ENCODE measurements at regions not wholly inside any gene's neighbourhood (a gene's known extent, or its start where the extent isn't known, plus 50 kb on each side); places are given as distances from the start of the nearest gene placed in this dataset.
"Not testable (repeated sequence)": the region's sequence is repeated elsewhere in the genome, so short reads cannot be mapped to it uniquely, and the experiment has no call there.

- intact Hi-C loops (cut with DNase I; ENCODE audit: low total_unique reads) = no loop called here
- Histone ChIP-seq H3K9me3 (no peaks in the 10 kb centered on the region), H3K4me3 (peak overlapping the region; percentile 61 to 69 (median 66)), H3K4me1 (peaks cover 60 to 92% (median 84%) of the 10 kb centered on the region in 4 donors), H3K36me3 (peaks cover 0 to 10% (median 8%) of the 10 kb centered on the region in 4 donors), H3K27me3 (no peaks in the 10 kb centered on the region), H3K27ac (peak overlapping the region; percentile 92 to 100 (median 98))
- 16 to 35% (median 24%) methylated on average over 7 to 12 of the region's 12 CpGs for WGBS, 5 donors
- TF ChIP-seq EP300 (IDR thresholded peaks at IDR 0.05) (no peak), POLR2AphosphoS5 (IDR thresholded peaks at IDR 0.05) (peak in 2 of 3 donors; percentile 23 to 51)
- DNase-seq = peak; percentile 23 to 58
Observed at GRCh38 chr22:46045459-46046298, 68.7 kb upstream of the WNT7B start.

DNA sequence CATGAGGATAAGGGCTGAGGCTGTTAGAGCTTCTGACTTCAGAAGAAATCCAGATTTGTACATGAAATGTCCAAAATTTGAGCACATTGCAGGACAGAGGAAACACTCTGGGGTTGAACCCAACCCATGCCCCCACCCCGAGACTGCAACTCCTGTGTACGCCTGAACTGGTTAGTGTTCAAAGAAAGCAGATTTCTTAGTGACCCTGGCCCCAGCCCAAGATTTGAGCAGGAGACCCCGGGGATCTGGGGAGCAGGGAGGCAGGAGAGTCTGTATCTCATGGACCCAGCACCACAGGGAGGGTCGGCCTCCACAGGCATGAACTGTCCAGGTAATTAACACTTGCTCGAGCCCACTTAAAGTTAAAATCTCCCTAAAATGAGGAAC is 69.3 kb upstream of the WNT7B start:
- no peak for TF ChIP-seq POLR2AphosphoS5 (IDR thresholded peaks at IDR 0.05)
- TF ChIP-seq, protein P1, sequence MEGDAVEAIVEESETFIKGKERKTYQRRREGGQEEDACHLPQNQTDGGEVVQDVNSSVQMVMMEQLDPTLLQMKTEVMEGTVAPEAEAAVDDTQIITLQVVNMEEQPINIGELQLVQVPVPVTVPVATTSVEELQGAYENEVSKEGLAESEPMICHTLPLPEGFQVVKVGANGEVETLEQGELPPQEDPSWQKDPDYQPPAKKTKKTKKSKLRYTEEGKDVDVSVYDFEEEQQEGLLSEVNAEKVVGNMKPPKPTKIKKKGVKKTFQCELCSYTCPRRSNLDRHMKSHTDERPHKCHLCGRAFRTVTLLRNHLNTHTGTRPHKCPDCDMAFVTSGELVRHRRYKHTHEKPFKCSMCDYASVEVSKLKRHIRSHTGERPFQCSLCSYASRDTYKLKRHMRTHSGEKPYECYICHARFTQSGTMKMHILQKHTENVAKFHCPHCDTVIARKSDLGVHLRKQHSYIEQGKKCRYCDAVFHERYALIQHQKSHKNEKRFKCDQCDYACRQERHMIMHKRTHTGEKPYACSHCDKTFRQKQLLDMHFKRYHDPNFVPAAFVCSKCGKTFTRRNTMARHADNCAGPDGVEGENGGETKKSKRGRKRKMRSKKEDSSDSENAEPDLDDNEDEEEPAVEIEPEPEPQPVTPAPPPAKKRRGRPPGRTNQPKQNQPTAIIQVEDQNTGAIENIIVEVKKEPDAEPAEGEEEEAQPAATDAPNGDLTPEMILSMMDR (IDR thresholded peaks at IDR 0.05) = no peak
- TF ChIP-seq EP300 (IDR thresholded peaks at IDR 0.05) = no peak
- TF ChIP-seq POLR2A (IDR thresholded peaks at IDR 0.05) = no peak
- no peak for DNase-seq
- Histone ChIP-seq H3K27ac (peak overlapping the region; percentile 92 to 100 (median 98)), H3K36me3 (peaks cover 0 to 11% (median 8%) of the 10 kb centered on the region in 4 donors), H3K27me3 (no peaks in the 10 kb centered on the region), H3K9me3 (no peaks in the 10 kb centered on the region), H3K4me3 (peak overlapping the region; percentile 61 to 69 (median 66)), H3K4me1 (peaks cover 66 to 93% (median 88%) of the 10 kb centered on the region in 4 donors)
- 34 to 70% (median 43%) methylated on average over 5 of the region's 5 CpGs for WGBS, 5 donors
- intact Hi-C loops (cut with DNase I; ENCODE audit: low total_unique reads) = no loop called here

GRCh38 chr22:46047226-46047625 is 70.3 kb upstream of the WNT7B start:
- Histone ChIP-seq H3K4me3 (peak overlapping the region in 1 of 4 donors; percentile 67), H3K27me3 (no peaks in the 10 kb centered on the region), H3K36me3 (peaks cover 0 to 11% (median 8%) of the 10 kb centered on the region in 4 donors), H3K4me1 (peaks cover 75 to 93% (median 90%) of the 10 kb centered on the region in 4 donors), H3K9me3 (no peaks in the 10 kb centered on the region), H3K27ac (peak overlapping the region; percentile 43 to 100 (median 98))
- 44 to 75% (median 61%) methylated on average over 13 of the region's 13 CpGs for WGBS, 5 donors
- TF ChIP-seq, protein P1 (IDR thresholded peaks at IDR 0.05) = no peak
- TF ChIP-seq EP300 (IDR thresholded peaks at IDR 0.05) = no peak
- TF ChIP-seq POLR2A (IDR thresholded peaks at IDR 0.05) = no peak
- no peak for TF ChIP-seq POLR2AphosphoS5 (IDR thresholded peaks at IDR 0.05)
- peak in 1 of 2 donors; percentile 26 for DNase-seq
- intact Hi-C loops (cut with DNase I; ENCODE audit: low total_unique reads) = no loop called here

DNA sequence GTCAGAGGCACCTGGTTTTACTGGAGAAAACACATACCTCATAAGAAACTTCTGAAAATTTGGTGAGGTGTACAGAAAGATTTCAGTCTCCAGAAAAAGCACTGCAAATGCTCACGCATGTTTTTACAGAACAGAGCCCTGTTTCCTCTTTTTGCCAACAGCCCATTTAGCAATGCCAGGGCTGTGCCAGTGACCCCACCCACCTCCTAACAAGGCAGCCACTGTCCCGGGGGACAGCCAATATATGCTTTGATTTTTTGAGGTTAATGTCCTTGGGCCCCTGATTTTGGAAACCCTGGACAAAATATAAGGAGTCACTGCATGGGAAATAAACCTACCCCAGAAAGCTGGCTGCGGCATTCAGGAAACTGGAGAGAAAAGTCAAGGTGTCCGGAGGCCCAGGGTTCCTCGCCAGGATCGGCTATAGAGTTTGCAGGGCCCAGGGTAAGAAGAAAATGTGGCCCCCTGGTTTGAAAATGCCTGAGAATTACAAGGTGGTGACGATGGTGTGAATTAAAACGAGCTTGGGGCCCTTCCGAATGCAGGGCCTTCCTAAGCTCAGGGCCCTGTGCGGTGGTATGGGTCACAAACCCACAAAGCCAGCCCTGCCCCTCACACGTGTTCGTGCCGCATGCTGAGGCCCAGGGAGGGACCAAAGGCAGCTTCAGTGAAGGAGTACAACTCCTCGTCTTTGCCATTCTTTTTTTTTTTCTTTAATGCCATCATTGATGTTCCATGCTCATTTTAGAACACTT is 71.1 kb upstream of the WNT7B start:
- 33 to 70% (median 44%) methylated on average over 14 of the region's 14 CpGs for WGBS, 5 donors
- Histone ChIP-seq H3K27me3 (no peaks in the 10 kb centered on the region), H3K4me1 (peaks cover 77 to 93% (median 91%) of the 10 kb centered on the region in 4 donors), H3K36me3 (peaks cover 0 to 11% (median 8%) of the 10 kb centered on the region in 4 donors), H3K4me3 (no peak overlapping the region), H3K27ac (peak overlapping the region; percentile 49 to 100 (median 98)), H3K9me3 (no peaks in the 10 kb centered on the region)
- intact Hi-C loops (cut with DNase I; ENCODE audit: low total_unique reads) = no loop called here
- TF ChIP-seq, protein P1 (IDR thresholded peaks at IDR 0.05) = no peak
- no peak for TF ChIP-seq EP300 (IDR thresholded peaks at IDR 0.05)
- no peak for TF ChIP-seq POLR2AphosphoS5 (IDR thresholded peaks at IDR 0.05)
- TF ChIP-seq POLR2A (IDR thresholded peaks at IDR 0.05) = no peak
- peak in 1 of 2 donors; percentile 26 for DNase-seq

GRCh38 chr22:46048661-46049060 is 71.7 kb upstream of the WNT7B start:
- H3K27me3 ChIP-seq; H3K9me3 ChIP-seq; H3K4me3 ChIP-seq; intact Hi-C loops (cut with DNase I; ENCODE audit: low total_unique reads): not testable (repeated sequence)
- peaks cover 0 to 11% (median 8%) of the 10 kb centered on the region in 4 donors for H3K36me3 ChIP-seq
- 73 to 88% (median 79%) methylated on average over 7 of the region's 7 CpGs for WGBS, 5 donors
- peak overlapping the region in 4 of 5 donors; percentile 92 to 100 (median 99) for H3K27ac ChIP-seq
- DNase-seq = peak in 1 of 2 donors; percentile 2
- H3K4me1 ChIP-seq = peaks cover 73 to 91% (median 89%) of the 10 kb centered on the region in 4 donors

Measured in stomach (tissue), 8 donors.